Mesenchymal stem cell (in vitro differentiated cells and primary cell): ENCODE measurements at regions not wholly inside any gene's neighbourhood (a gene's known extent, or its start where the extent isn't known, plus 50 kb on each side); places are given as distances from the start of the nearest gene placed in this dataset.

ENCODE experiments used
- DNase-seq: peaks from one replicate; pipeline ENCODE4 v3.0.0-alpha.2; 2013
- H2AFZ ChIP-seq: one replicate; pipeline ENCODE4 v1.6.1; 2013; ENCODE audit warnings: low read depth, mild to moderate bottlenecking, control low read depth, inconsistent platforms, low read length, moderate library complexity
- H2AK5ac ChIP-seq: 2 replicates; pipeline ENCODE4 v1.6.1; 2013; ENCODE audit warnings: low read length, moderate library complexity, mild to moderate bottlenecking, inconsistent platforms; ENCODE audit not compliant: severe bottlenecking
- H2BK120ac ChIP-seq: one replicate; pipeline ENCODE4 v1.6.1; 2013; ENCODE audit warnings: low read depth, mild to moderate bottlenecking, inconsistent platforms, low read length, moderate library complexity
- H2BK12ac ChIP-seq, 2 experiments: one replicate each; pipeline ENCODE4 v1.6.1; 2013; ENCODE audit warnings: inconsistent platforms in 2 of 2, low read length in 2 of 2, mild to moderate bottlenecking in 2 of 2, moderate library complexity in 2 of 2, control low read depth in 1 of 2
- H2BK15ac ChIP-seq: one replicate; pipeline ENCODE4 v1.6.1; 2013; ENCODE audit warnings: mild to moderate bottlenecking, low read depth, inconsistent platforms; ENCODE audit not compliant: poor library complexity, severe bottlenecking
- H2BK5ac ChIP-seq: 2 replicates; pipeline ENCODE4 v1.6.1; 2013; ENCODE audit warnings: low read depth, mild to moderate bottlenecking, low read length, control low read depth, inconsistent platforms; ENCODE audit not compliant: poor library complexity, severe bottlenecking
- H3K14ac ChIP-seq, 2 experiments: one replicate each; pipeline ENCODE4 v1.6.1; 2013; ENCODE audit warnings: inconsistent platforms in 2 of 2, low read length in 2 of 2, control low read depth in 1 of 2, mild to moderate bottlenecking in 1 of 2, moderate library complexity in 1 of 2
- H3K18ac ChIP-seq, 2 experiments: one replicate each; pipeline ENCODE4 v1.6.1; 2013; ENCODE audit warnings: inconsistent platforms in 2 of 2, low read length in 2 of 2, control low read depth in 1 of 2, low read depth in 1 of 2, mild to moderate bottlenecking in 1 of 2
- H3K23ac ChIP-seq, 2 experiments: one replicate each; pipeline ENCODE4 v1.6.1; 2013; ENCODE audit warnings: inconsistent platforms in 2 of 2, low read length in 2 of 2, mild to moderate bottlenecking in 2 of 2, moderate library complexity in 2 of 2, control low read depth in 1 of 2
- H3K27ac ChIP-seq: 2 replicates; pipeline ENCODE4 v1.5.1; 2013; ENCODE audit warnings: mild to moderate bottlenecking, moderate library complexity, low read length, control low read depth, inconsistent platforms; ENCODE audit not compliant: poor library complexity, severe bottlenecking
- H3K27me3 ChIP-seq, 2 experiments: 2 replicates each; pipeline versions ENCODE4 v1.6.1 to v1.7.0; 2013; ENCODE audit warnings: low read length in 2 of 2, mild to moderate bottlenecking in 2 of 2, moderate library complexity in 2 of 2, control low read depth in 1 of 2, inconsistent platforms in 1 of 2; ENCODE audit not compliant: control insufficient read depth in 1 of 2, insufficient read depth in 1 of 2
- H3K36me3 ChIP-seq, 2 experiments: 2 replicates each; pipeline versions ENCODE4 v1.6.1 to v1.7.0; 2013; ENCODE audit warnings: low read length in 2 of 2, control low read depth in 1 of 2, inconsistent platforms in 1 of 2, low read depth in 1 of 2, mild to moderate bottlenecking in 1 of 2; ENCODE audit not compliant: insufficient read depth in 2 of 2, control insufficient read depth in 1 of 2
- H3K4ac ChIP-seq, 2 experiments: one replicate each; pipeline ENCODE4 v1.6.1; 2013; ENCODE audit warnings: inconsistent platforms in 2 of 2, low read length in 2 of 2, mild to moderate bottlenecking in 2 of 2, moderate library complexity in 2 of 2, control low read depth in 1 of 2, low read depth in 1 of 2
- H3K4me1 ChIP-seq: 2 replicates; pipeline ENCODE4 v1.6.1; 2013; ENCODE audit warnings: low read depth, low read length, control low read depth; ENCODE audit not compliant: control insufficient read depth, insufficient read depth
- H3K4me2 ChIP-seq: 2 replicates; pipeline ENCODE4 v1.6.1; 2013; ENCODE audit warnings: low read length, mild to moderate bottlenecking, inconsistent platforms; ENCODE audit not compliant: poor library complexity, severe bottlenecking
- H3K4me3 ChIP-seq, 2 experiments: 2 replicates each; pipeline versions ENCODE4 v1.5.1 to v1.7.0; 2013; ENCODE audit warnings: low read length in 2 of 2, mild to moderate bottlenecking in 2 of 2, control low read depth in 1 of 2, low read depth in 1 of 2; ENCODE audit not compliant: insufficient read depth in 1 of 2
- H3K79me1 ChIP-seq: replicated peaks from 2 replicates; pipeline ENCODE4 v1.6.1; 2013; ENCODE audit warnings: mild to moderate bottlenecking, control low read depth, low read length, inconsistent platforms; ENCODE audit not compliant: poor library complexity, severe bottlenecking
- H3K9ac ChIP-seq: 2 replicates; pipeline ENCODE4 v1.7.0; 2013; ENCODE audit warnings: mild to moderate bottlenecking, low read length, moderate library complexity
- H3K9me3 ChIP-seq: 2 replicates; pipeline ENCODE4 v1.7.0; 2013; ENCODE audit warnings: mild to moderate bottlenecking, low read length; ENCODE audit not compliant: control insufficient read depth
- H4K8ac ChIP-seq: one replicate; pipeline ENCODE4 v1.6.1; 2013; ENCODE audit warnings: inconsistent platforms, mild to moderate bottlenecking, low read length, moderate library complexity
- H4K91ac ChIP-seq: one replicate; pipeline ENCODE4 v1.6.1; 2013; ENCODE audit warnings: mild to moderate bottlenecking, low read length, inconsistent platforms
- WGBS: methylation state at CpG from one replicate; pipeline ENCODE4 v1.1.7; 2013; ENCODE audit warnings: mixed read lengths; 5-methylcytosine and 5-hydroxymethylcytosine counted together

GRCh38 chr11:38481391-38481790 is 1883.4 kb upstream of the RAG2 start:
- no peak for DNase-seq
- no peak overlapping the region for H2AFZ ChIP-seq
- no peak overlapping the region for H3K4ac ChIP-seq
- H2BK120ac ChIP-seq: no peak overlapping the region
- no peak overlapping the region for H2BK12ac ChIP-seq
- no peak overlapping the region for H4K8ac ChIP-seq
- H3K27me3 ChIP-seq: no peaks in the 10 kb centered on the region
- no peaks in the 10 kb centered on the region for H3K36me3 ChIP-seq
- H3K79me1 ChIP-seq: no peaks in the 10 kb centered on the region
- H3K18ac ChIP-seq: no peak overlapping the region
- no peak overlapping the region for H4K91ac ChIP-seq
- H3K4me1 ChIP-seq: no peaks in the 10 kb centered on the region
- no peaks in the 10 kb centered on the region for H3K9me3 ChIP-seq
- H3K4me3 ChIP-seq: no peak overlapping the region
- H3K9ac ChIP-seq: no peak overlapping the region
- no peak overlapping the region for H2BK5ac ChIP-seq
- no peak overlapping the region for H3K4me2 ChIP-seq
- no peak overlapping the region for H2BK15ac ChIP-seq
- H3K14ac ChIP-seq: no peak overlapping the region
- no peak overlapping the region for H3K27ac ChIP-seq
- WGBS: 94% methylated on average over 12 of the region's 12 CpGs
- no peak overlapping the region for H2AK5ac ChIP-seq
- no peak overlapping the region for H3K23ac ChIP-seq

- no peak overlapping the region for H2AFZ ChIP-seq
- no peak overlapping the region for H2BK120ac ChIP-seq
- no peaks in the 10 kb centered on the region for H3K36me3 ChIP-seq
- H3K14ac ChIP-seq: no peak overlapping the region
- H2BK12ac ChIP-seq: no peak overlapping the region
- no peak overlapping the region for H4K8ac ChIP-seq
- H3K4me3 ChIP-seq: no peak overlapping the region
- H3K27ac ChIP-seq: no peak overlapping the region
- H2BK15ac ChIP-seq: no peak overlapping the region
- H3K23ac ChIP-seq: no peak overlapping the region
- H2AK5ac ChIP-seq: no peak overlapping the region
- no peak overlapping the region for H3K9ac ChIP-seq
- no peak overlapping the region for H2BK5ac ChIP-seq
- H3K18ac ChIP-seq: no peak overlapping the region
- DNase-seq: peak; percentile 31
- H3K4me1 ChIP-seq: no peaks in the 10 kb centered on the region
- no peaks in the 10 kb centered on the region for H3K79me1 ChIP-seq
- H4K91ac ChIP-seq: no peak overlapping the region
- WGBS: 39% methylated on average over 2 of the region's 3 CpGs
- no peak overlapping the region for H3K4ac ChIP-seq
- no peak overlapping the region for H3K4me2 ChIP-seq
- no peaks in the 10 kb centered on the region for H3K9me3 ChIP-seq
- H3K27me3 ChIP-seq: no peaks in the 10 kb centered on the region
Observed at GRCh38 chr11:38476808-38477575, 1879.0 kb upstream of the RAG2 start.

DNA sequence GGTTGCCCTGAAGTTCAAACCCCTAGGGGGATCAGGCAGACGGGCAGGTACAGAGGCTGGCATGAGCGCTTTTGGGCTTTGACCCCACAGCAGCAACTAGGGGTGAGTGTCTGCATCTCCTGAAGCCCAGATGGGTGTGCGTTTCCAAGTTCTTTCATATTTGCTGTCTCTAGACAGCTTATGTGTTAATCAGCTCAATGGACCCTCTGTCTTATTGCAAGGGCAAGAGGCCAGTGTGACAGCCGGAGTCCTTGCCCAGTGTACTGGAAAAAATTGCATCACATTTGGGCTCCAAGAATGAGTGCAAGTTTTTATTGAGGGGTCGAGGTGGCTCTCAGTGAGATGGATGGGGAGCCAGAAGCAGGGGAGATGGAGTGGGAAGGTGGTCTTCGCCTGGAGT is 1863.7 kb upstream of the RAG2 start:
- no peaks in the 10 kb centered on the region for H3K27me3 ChIP-seq
- 85% methylated on average over 5 of the region's 6 CpGs for WGBS
- H3K9me3 ChIP-seq: no peaks in the 10 kb centered on the region
- H2AK5ac ChIP-seq: peak overlapping the region; percentile 88
- no peak overlapping the region for H3K23ac ChIP-seq
- H2BK5ac ChIP-seq: peak overlapping the region; percentile 53
- H2AFZ ChIP-seq: no peak overlapping the region
- H2BK15ac ChIP-seq: peak overlapping the region; percentile 44
- no peak overlapping the region for H2BK120ac ChIP-seq
- H3K4me2 ChIP-seq: no peak overlapping the region
- peak overlapping the region; percentile 52 for H4K91ac ChIP-seq
- peak overlapping the region; percentile 71 for H3K27ac ChIP-seq
- H3K9ac ChIP-seq: no peak overlapping the region
- no peak for DNase-seq
- H3K18ac ChIP-seq: no peak overlapping the region
- peak overlapping the region; percentile 40 for H4K8ac ChIP-seq
- peak overlapping the region; percentile 49 to 56 for H2BK12ac ChIP-seq
- H3K4me1 ChIP-seq: peaks cover 8% of the 10 kb centered on the region
- no peaks in the 10 kb centered on the region for H3K79me1 ChIP-seq
- H3K36me3 ChIP-seq: no peaks in the 10 kb centered on the region
- no peak overlapping the region for H3K4me3 ChIP-seq
- H3K14ac ChIP-seq: no peak overlapping the region
- H3K4ac ChIP-seq: no peak overlapping the region

- Histone ChIP-seq H3K18ac (no peak overlapping the region), H3K4me3 (no peak overlapping the region), H3K27me3 (no peaks in the 10 kb centered on the region), H2AK5ac (no peak overlapping the region), H2BK5ac (peak overlapping the region; percentile 61), H3K79me1 (no peaks in the 10 kb centered on the region), H3K4me2 (no peak overlapping the region), H3K9ac (no peak overlapping the region), H3K27ac (peak overlapping the region; percentile 95), H3K23ac (no peak overlapping the region), H3K14ac (no peak overlapping the region), H2BK12ac (no peak overlapping the region), H4K91ac (no peak overlapping the region), H2BK15ac (no peak overlapping the region), H3K9me3 (no peaks in the 10 kb centered on the region), H2AFZ (no peak overlapping the region), H4K8ac (no peak overlapping the region), H2BK120ac (no peak overlapping the region), H3K4ac (no peak overlapping the region), H3K36me3 (no peaks in the 10 kb centered on the region), H3K4me1 (peaks cover 8% of the 10 kb centered on the region)
- peak; percentile 44 for DNase-seq
- 32% methylated on average over 2 of the region's 2 CpGs for WGBS
Observed at GRCh38 chr11:38460896-38461295, 1862.9 kb upstream of the RAG2 start.
